DOHH2 (cell line): ENCODE measurements at regions not wholly inside any gene's neighbourhood (a gene's known extent, or its start where the extent isn't known, plus 50 kb on each side); places are given as distances from the start of the nearest gene placed in this dataset.

Source experiments
- H3F3A ChIP-seq: fragments of 200-600 bp; sonication (generic), shearing (Covaris generic); 2 replicates; pipeline ENCODE4 v1.6.0; 2016; ENCODE audit warnings: antibody characterized with exemption, mild to moderate bottlenecking; ENCODE audit not compliant: control insufficient read depth, insufficient read depth
- H3K27ac ChIP-seq: fragments of 200-600 bp; sonication (generic); 2 replicates; pipeline ENCODE4 v1.5.1; 2014; ENCODE audit warnings: low read depth, mild to moderate bottlenecking, low read length, moderate library complexity
- H3K27me3 ChIP-seq: fragments of 200-600 bp; sonication (generic); 2 replicates; pipeline ENCODE4 v1.6.1; 2014; ENCODE audit warnings: mild to moderate bottlenecking, low read length, mixed read lengths; ENCODE audit not compliant: control insufficient read depth
- H3K36me3 ChIP-seq: fragments of 200-600 bp; sonication (generic); 2 replicates; pipeline ENCODE4 v1.6.1; 2014; ENCODE audit warnings: mild to moderate bottlenecking, low read length, moderate library complexity, mixed read lengths; ENCODE audit not compliant: control insufficient read depth
- H3K4me1 ChIP-seq: fragments of 200-600 bp; sonication (generic); 2 replicates; pipeline ENCODE4 v1.6.1; 2014; ENCODE audit warnings: mild to moderate bottlenecking, low read length, mixed read lengths; ENCODE audit not compliant: control insufficient read depth
- H3K4me2 ChIP-seq: fragments of 200-600 bp; sonication (generic); 2 replicates; pipeline ENCODE4 v1.6.0; 2014; ENCODE audit warnings: mild to moderate bottlenecking, low read length, moderate library complexity
- H3K4me3 ChIP-seq: fragments of 200-600 bp; sonication (generic); 2 replicates; pipeline ENCODE4 v1.5.1; 2014; ENCODE audit warnings: mild to moderate bottlenecking, low read length, mixed read lengths
- H3K79me2 ChIP-seq: fragments of 200-600 bp; sonication (generic); 2 replicates; pipeline ENCODE4 v1.6.1; 2014; ENCODE audit warnings: mild to moderate bottlenecking, low read length, mixed read lengths; ENCODE audit not compliant: control insufficient read depth
- H3K9me2 ChIP-seq: fragments of 200-600 bp; sonication (generic); replicated peaks from 2 replicates; pipeline ENCODE4 v1.6.1; 2014; ENCODE audit warnings: mild to moderate bottlenecking, low read length, mixed read lengths; ENCODE audit not compliant: control insufficient read depth
- H3K9me3 ChIP-seq: fragments of 200-600 bp; sonication (generic); 2 replicates; pipeline ENCODE4 v1.6.1; 2014; ENCODE audit warnings: antibody characterized with exemption, low read length, mixed read lengths; ENCODE audit not compliant: control insufficient read depth, insufficient read depth
- H4K20me1 ChIP-seq: fragments of 200-600 bp; sonication (generic); 2 replicates; pipeline ENCODE4 v1.6.0; 2014; ENCODE audit warnings: low read depth, mild to moderate bottlenecking, antibody characterized with exemption, low read length, moderate library complexity; ENCODE audit not compliant: control insufficient read depth, insufficient read depth
- EZH2phosphoT487 ChIP-seq: fragments of 200-600 bp; sonication (generic); IDR thresholded peaks from 2 replicates; pipeline ENCODE4 v1.6.1; 2017; ENCODE audit warnings: borderline replicate concordance, mild to moderate bottlenecking, antibody characterized with exemption, low read length, moderate library complexity, mixed read lengths
- TF ChIP-seq, protein P1 (sequence below): fragments of 200-600 bp; sonication (generic); IDR thresholded peaks from one replicate; pipeline ENCODE4 v1.5.1; 2014; ENCODE audit warnings: antibody characterized with exemption, mild to moderate bottlenecking, low read depth, low read length; ENCODE audit not compliant: poor library complexity, severe bottlenecking

DNA sequence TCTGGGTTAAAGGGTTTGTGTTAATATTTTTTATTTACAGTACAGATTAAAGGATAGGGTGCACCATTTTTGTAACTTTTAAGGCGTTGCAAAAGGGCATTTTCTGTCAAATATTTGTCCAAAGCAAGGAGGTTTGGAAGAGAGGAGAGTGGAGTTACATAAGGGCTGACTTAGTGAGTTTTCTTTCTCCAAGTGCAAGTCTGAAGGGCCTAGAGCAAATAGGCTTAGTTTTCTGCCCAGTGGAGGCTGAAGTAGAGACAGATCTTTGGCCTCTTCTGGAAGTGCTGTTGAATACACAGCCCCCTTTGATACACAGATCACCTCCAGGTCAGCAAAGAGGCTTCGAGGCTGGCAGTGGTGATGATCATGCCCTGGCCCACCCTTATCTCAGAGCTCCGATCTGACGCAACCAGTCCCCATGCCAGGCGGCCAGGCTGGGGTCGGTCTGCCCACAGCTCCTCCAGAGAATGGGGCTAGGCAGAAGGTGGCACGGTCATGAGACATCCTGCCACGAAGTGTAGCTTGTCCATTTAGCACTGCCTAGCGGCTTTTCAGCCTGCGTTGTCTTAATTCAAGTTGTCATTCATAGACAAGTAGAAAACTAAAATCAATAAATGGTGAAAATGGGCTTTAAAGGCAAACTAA, 79.5 kb upstream of the IRX3 start:
- no peaks in the 10 kb centered on the region for H3K27me3 ChIP-seq
- H3K9me3 ChIP-seq = no peaks in the 10 kb centered on the region
- no peaks in the 10 kb centered on the region for H3F3A ChIP-seq
- H3K9me2 ChIP-seq = no peaks in the 10 kb centered on the region
- TF ChIP-seq, protein P1, sequence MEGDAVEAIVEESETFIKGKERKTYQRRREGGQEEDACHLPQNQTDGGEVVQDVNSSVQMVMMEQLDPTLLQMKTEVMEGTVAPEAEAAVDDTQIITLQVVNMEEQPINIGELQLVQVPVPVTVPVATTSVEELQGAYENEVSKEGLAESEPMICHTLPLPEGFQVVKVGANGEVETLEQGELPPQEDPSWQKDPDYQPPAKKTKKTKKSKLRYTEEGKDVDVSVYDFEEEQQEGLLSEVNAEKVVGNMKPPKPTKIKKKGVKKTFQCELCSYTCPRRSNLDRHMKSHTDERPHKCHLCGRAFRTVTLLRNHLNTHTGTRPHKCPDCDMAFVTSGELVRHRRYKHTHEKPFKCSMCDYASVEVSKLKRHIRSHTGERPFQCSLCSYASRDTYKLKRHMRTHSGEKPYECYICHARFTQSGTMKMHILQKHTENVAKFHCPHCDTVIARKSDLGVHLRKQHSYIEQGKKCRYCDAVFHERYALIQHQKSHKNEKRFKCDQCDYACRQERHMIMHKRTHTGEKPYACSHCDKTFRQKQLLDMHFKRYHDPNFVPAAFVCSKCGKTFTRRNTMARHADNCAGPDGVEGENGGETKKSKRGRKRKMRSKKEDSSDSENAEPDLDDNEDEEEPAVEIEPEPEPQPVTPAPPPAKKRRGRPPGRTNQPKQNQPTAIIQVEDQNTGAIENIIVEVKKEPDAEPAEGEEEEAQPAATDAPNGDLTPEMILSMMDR = no peak
- TF ChIP-seq EZH2phosphoT487 = no peak
- H3K4me1 ChIP-seq = no peaks in the 10 kb centered on the region
- no peaks in the 10 kb centered on the region for H3K79me2 ChIP-seq
- no peaks in the 10 kb centered on the region for H4K20me1 ChIP-seq
- H3K36me3 ChIP-seq = no peaks in the 10 kb centered on the region
- no peak overlapping the region for H3K27ac ChIP-seq
- H3K4me3 ChIP-seq = no peak overlapping the region
- no peak overlapping the region for H3K4me2 ChIP-seq

- TF ChIP-seq, protein P1 = no peak
- TF ChIP-seq EZH2phosphoT487 = no peak
Measured at GRCh38 chr16:54363766-54364165, 77.2 kb upstream of the IRX3 start.

GRCh38 chr16:54362591-54363206, 76.1 kb upstream of the IRX3 start:
- H3K27ac ChIP-seq = no peak overlapping the region
- no peaks in the 10 kb centered on the region for H3K36me3 ChIP-seq
- no peak overlapping the region for H3K4me3 ChIP-seq
- H3K4me2 ChIP-seq = no peak overlapping the region
- H3K4me1 ChIP-seq = no peaks in the 10 kb centered on the region
- TF ChIP-seq EZH2phosphoT487 = no peak
- TF ChIP-seq, protein P1 = no peak
- H4K20me1 ChIP-seq = no peaks in the 10 kb centered on the region
- no peaks in the 10 kb centered on the region for H3K27me3 ChIP-seq
- H3K79me2 ChIP-seq = no peaks in the 10 kb centered on the region
- no peaks in the 10 kb centered on the region for H3F3A ChIP-seq
- no peaks in the 10 kb centered on the region for H3K9me3 ChIP-seq
- H3K9me2 ChIP-seq = no peaks in the 10 kb centered on the region

More at GRCh38 chr16:54363766-54364165, 77.2 kb upstream of the IRX3 start:
- H3K4me3 ChIP-seq = no peak overlapping the region
- H3K4me2 ChIP-seq = no peak overlapping the region
- no peak overlapping the region for H3K27ac ChIP-seq
- H4K20me1 ChIP-seq = no peaks in the 10 kb centered on the region
- H3F3A ChIP-seq = no peaks in the 10 kb centered on the region
- no peaks in the 10 kb centered on the region for H3K79me2 ChIP-seq
- H3K9me2 ChIP-seq = no peaks in the 10 kb centered on the region
- no peaks in the 10 kb centered on the region for H3K4me1 ChIP-seq
- H3K9me3 ChIP-seq = no peaks in the 10 kb centered on the region
- no peaks in the 10 kb centered on the region for H3K27me3 ChIP-seq
- no peaks in the 10 kb centered on the region for H3K36me3 ChIP-seq
